Upper lobe of left lung (tissue), 4 donors: ENCODE measurements at regions not wholly inside any gene's neighbourhood (a gene's known extent, or its start where the extent isn't known, plus 50 kb on each side); places are given as distances from the start of the nearest gene placed in this dataset.

Source experiments
- EP300 ChIP-seq, 4 donors: sonication (generic); formaldehyde crosslinking; IDR thresholded peaks; one replicate each; pipeline ENCODE4 v1.5.1; 2017; ENCODE audit warnings: antibody characterized with exemption in 4 of 4, control low read depth in 2 of 4
- TF ChIP-seq, protein P1 (sequence below), 6 experiments: fragments of 450-650 bp in 4 of 6; fragments of 200-600 bp in 2 of 6; sonication (generic) in 2 of 6; IDR thresholded peaks; one replicate each; pipeline ENCODE4 v1.5.1; 2016 to 2019; ENCODE audit warnings: antibody characterized with exemption in 6 of 6

DNA sequence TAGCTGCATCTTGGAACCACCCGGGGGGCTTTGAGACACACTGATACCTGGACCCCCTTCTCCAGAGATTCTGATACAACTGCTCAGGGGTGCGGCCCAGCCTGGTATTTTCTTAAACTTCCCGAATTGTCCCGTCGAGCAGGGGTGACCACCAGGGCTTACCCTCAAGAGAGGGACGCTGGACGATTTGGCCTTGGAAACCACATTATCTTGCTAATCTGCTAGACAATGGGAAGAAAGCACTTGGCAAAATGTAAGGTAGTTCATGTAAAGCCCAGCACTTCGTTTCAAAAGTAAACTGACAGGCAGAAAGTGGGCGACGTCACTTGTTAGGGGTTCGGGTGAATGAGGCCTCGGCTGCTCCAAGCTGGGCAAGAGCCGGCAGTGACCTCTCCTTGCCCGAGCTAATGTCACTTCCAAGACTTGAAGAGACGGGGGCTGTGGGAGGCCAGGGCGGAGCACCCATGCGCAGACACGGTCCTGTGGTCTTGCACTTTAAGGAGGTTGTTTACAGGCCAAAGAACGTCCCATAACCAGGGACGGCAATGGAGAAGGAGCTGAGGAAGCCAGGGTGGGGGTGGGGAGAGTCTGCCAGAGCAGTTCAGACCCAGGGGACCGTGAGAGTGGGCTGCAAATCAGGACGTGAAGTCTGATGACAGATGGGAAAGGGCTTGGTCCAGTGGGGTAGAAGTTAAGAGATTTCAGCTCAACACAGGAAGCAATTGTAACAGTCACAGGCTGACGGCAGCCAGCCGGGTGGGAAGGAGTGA lies 152.7 kb upstream of the GSE1 start:
- TF ChIP-seq EP300 (IDR thresholded peaks at IDR 0.05): no peak
- TF ChIP-seq, protein P1, sequence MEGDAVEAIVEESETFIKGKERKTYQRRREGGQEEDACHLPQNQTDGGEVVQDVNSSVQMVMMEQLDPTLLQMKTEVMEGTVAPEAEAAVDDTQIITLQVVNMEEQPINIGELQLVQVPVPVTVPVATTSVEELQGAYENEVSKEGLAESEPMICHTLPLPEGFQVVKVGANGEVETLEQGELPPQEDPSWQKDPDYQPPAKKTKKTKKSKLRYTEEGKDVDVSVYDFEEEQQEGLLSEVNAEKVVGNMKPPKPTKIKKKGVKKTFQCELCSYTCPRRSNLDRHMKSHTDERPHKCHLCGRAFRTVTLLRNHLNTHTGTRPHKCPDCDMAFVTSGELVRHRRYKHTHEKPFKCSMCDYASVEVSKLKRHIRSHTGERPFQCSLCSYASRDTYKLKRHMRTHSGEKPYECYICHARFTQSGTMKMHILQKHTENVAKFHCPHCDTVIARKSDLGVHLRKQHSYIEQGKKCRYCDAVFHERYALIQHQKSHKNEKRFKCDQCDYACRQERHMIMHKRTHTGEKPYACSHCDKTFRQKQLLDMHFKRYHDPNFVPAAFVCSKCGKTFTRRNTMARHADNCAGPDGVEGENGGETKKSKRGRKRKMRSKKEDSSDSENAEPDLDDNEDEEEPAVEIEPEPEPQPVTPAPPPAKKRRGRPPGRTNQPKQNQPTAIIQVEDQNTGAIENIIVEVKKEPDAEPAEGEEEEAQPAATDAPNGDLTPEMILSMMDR (IDR thresholded peaks at IDR 0.05): no peak
